SJSA1 (cell line): ENCODE measurements at regions not wholly inside any gene's neighbourhood (a gene's known extent, or its start where the extent isn't known, plus 50 kb on each side); places are given as distances from the start of the nearest gene placed in this dataset.
"Not testable (repeated sequence)": the region's sequence is repeated elsewhere in the genome, so short reads cannot be mapped to it uniquely, and the experiment has no call there.

Experiments used
- DNase-seq, 2 experiments: peaks; one replicate each; pipeline ENCODE4 v3.0.0-alpha.2; 2015 to 2020; ENCODE audit warnings: low spot score in 2 of 2, low read depth in 1 of 2
- H3K27ac ChIP-seq: fragments of 250-450 bp; sonication (Bioruptor Pico); 2 replicates; pipeline ENCODE4 v1.5.1; 2020; ENCODE audit warnings: mild to moderate bottlenecking, moderate library complexity
- H3K27me3 ChIP-seq: fragments of 250-450 bp; sonication (Bioruptor Pico); replicated peaks from 2 replicates; pipeline ENCODE4 v1.5.1; 2020; ENCODE audit warnings: mild to moderate bottlenecking, moderate library complexity
- H3K36me3 ChIP-seq: fragments of 250-450 bp; sonication (Bioruptor Pico); 2 replicates; pipeline ENCODE4 v1.5.1; 2020; ENCODE audit warnings: mild to moderate bottlenecking
- H3K4me1 ChIP-seq: fragments of 250-450 bp; sonication (Bioruptor Pico); replicated peaks from 2 replicates; pipeline ENCODE4 v1.6.1; 2021; ENCODE audit warnings: mild to moderate bottlenecking
- H3K4me3 ChIP-seq: fragments of 250-450 bp; sonication (Bioruptor Pico); 2 replicates; pipeline ENCODE4 v1.5.1; 2020; ENCODE audit warnings: mild to moderate bottlenecking
- H3K9me3 ChIP-seq: fragments of 250-450 bp; sonication (Bioruptor Pico); replicated peaks from 2 replicates; pipeline ENCODE4 v1.5.1; 2020; ENCODE audit warnings: mild to moderate bottlenecking

DNA sequence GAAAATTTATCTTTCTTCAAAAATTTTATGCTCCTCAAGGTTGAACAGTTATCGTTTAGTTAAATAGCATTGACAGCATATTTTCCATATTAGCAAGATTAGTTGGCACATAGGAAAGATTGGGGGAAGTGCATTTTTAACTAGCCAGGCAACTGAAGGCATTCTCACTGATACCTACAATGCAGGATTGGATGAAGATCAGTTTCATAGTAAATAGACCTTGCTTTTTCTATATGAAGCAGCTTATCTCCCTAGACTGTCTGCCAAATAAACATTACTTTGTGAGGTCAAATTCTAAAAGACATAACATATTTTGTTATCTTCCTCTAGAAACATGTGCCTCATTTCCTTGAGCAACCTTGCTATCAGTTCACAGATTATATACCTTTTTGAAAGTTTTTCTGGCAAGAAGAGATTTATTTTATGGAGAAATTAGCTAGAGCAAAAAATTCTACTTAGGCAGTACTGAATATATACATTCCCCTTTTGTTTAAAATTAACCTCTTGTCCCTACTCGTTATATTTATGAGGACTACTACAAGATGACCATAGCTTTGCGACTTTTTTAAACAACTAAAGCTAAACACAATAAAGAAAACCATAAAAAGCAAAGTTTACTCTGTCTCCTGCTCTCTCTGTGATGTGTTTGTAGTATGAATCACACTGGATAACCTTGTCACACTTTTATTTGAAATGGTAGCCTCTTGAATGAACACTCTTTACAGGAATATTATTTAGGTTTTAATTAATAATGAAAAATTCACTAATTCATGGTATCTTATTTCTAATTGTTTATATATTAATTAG lies 654.9 kb upstream of the TBL1XR1 start:
- Histone ChIP-seq H3K4me1 (peaks cover 6% of the 10 kb centered on the region), H3K36me3 (no peaks in the 10 kb centered on the region), H3K27me3 (no peaks in the 10 kb centered on the region), H3K27ac (no peak overlapping the region), H3K4me3 (no peak overlapping the region), H3K9me3 (no peaks in the 10 kb centered on the region)
- peak in 1 of 2 experiments; percentile 18 for DNase-seq

GRCh38 chr3:177855021-177855420 lies 657.7 kb upstream of the TBL1XR1 start:
- Histone ChIP-seq H3K27ac (no peak overlapping the region), H3K4me1 (peaks cover 6% of the 10 kb centered on the region), H3K36me3 (no peaks in the 10 kb centered on the region), H3K4me3 (no peak overlapping the region), H3K9me3 (no peaks in the 10 kb centered on the region), H3K27me3 (no peaks in the 10 kb centered on the region)
- DNase-seq: no peak

DNA sequence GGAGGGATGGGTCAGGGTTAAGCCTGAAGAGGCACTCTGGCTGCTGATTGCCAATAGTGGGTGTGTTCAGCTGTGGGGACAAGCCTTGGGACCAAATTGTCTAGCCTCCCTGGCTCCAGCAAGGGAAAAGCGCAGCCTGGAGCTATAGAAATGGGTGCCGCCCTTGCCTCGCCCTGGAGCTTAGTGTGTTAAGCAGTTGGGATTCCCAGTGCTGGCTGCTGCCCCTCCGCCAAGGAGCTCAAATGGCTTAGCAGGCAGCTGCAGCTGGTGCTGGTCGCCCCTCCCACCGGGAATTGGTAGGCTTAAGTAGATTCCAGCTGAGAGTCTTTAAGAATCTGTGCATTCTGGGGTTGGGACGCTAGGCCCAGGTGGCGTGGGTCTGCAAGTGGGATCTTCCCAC lies 662.9 kb upstream of the TBL1XR1 start:
- Histone ChIP-seq H3K9me3 (no peaks in the 10 kb centered on the region), H3K27me3 (no peaks in the 10 kb centered on the region), H3K4me1 (no peaks in the 10 kb centered on the region), H3K36me3 (no peaks in the 10 kb centered on the region), H3K27ac (no peak overlapping the region), H3K4me3 (no peak overlapping the region)
- no peak for DNase-seq

- Histone ChIP-seq H3K27me3 (no peaks in the 10 kb centered on the region), H3K27ac (no peak overlapping the region), H3K4me3 (no peak overlapping the region), H3K36me3 (no peaks in the 10 kb centered on the region), H3K9me3 (no peaks in the 10 kb centered on the region), H3K4me1 (no peaks in the 10 kb centered on the region)
- DNase-seq: no peak
Observed at GRCh38 chr3:177862962-177863491, 665.7 kb upstream of the TBL1XR1 start.

GRCh38 chr3:177871267-177871666 lies 665.0 kb upstream of the KCNMB2 start:
- H3K27me3 ChIP-seq, H3K4me3 ChIP-seq, H3K27ac ChIP-seq, DNase-seq, H3K4me1 ChIP-seq, H3K9me3 ChIP-seq, H3K36me3 ChIP-seq: not testable (repeated sequence)

GRCh38 chr3:177878192-177878591 lies 658.0 kb upstream of the KCNMB2 start:
- Histone ChIP-seq H3K36me3 (no peaks in the 10 kb centered on the region), H3K27me3 (no peaks in the 10 kb centered on the region), H3K9me3 (no peaks in the 10 kb centered on the region), H3K4me3 (no peak overlapping the region), H3K4me1 (no peaks in the 10 kb centered on the region; the same call in 1 of the 2 replicates), H3K27ac (no peak overlapping the region)
- no peak for DNase-seq

DNA sequence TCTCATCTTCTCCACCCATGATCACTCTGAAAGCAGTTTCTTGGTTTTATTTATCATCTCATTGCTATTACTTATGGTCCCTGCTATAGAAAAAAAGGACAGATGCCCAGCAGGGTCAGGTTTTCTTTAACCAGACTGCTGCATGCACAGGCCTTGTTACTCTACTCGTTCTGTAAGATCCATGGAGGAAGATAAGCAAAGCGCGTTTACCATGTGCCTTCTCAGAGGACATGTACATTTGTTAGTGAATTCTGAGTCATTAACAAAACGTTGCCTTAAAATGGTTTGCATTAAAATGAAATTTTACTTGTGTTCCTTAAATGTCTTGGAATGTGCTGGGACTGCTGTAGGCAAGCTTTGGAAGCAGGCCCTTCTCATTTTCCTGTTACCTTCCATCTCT lies 657.3 kb upstream of the KCNMB2 start:
- Histone ChIP-seq H3K4me3 (no peak overlapping the region), H3K9me3 (no peaks in the 10 kb centered on the region), H3K36me3 (no peaks in the 10 kb centered on the region), H3K4me1 (no peaks in the 10 kb centered on the region; the same call in 1 of the 2 replicates), H3K27me3 (no peaks in the 10 kb centered on the region), H3K27ac (no peak overlapping the region)
- no peak for DNase-seq

- H3K27me3 ChIP-seq: no peaks in the 10 kb centered on the region
- no peaks in the 10 kb centered on the region for H3K36me3 ChIP-seq
- H3K4me3 ChIP-seq: no peak overlapping the region
- H3K4me1 ChIP-seq: no peaks in the 10 kb centered on the region
- no peak overlapping the region for H3K27ac ChIP-seq
- H3K9me3 ChIP-seq: no peaks in the 10 kb centered on the region
- no peak for DNase-seq
Observed at GRCh38 chr3:177881351-177881750, 654.9 kb upstream of the KCNMB2 start.

DNA sequence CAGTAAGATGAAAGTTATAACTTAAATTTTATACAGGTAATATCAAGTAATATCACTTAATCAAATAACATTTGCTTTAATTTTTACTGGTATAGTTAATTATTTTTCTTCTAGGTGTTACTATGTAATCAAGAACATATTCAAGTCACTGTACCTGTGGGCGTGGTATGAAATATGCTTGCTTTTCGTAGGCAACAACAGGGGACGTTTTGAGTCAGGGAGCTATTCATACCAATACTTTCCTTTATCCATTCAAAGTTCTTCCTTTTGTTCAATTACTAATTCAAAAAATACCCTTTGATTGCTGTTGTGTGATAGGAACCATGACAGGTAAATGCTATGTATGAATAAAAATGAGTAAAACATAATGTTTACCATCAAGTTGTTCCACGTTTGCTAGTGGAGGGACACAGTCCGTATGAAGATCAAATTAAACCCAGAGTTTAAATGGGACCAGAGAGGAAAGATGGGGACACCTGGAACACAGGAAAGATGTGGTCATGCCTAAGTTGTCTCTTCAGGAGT lies 654.0 kb upstream of the KCNMB2 start:
- Histone ChIP-seq H3K27me3 (no peaks in the 10 kb centered on the region), H3K9me3 (no peaks in the 10 kb centered on the region), H3K4me3 (no peak overlapping the region), H3K4me1 (no peaks in the 10 kb centered on the region), H3K27ac (no peak overlapping the region), H3K36me3 (no peaks in the 10 kb centered on the region)
- DNase-seq: no peak

- H3K36me3 ChIP-seq: no peaks in the 10 kb centered on the region
- no peaks in the 10 kb centered on the region for H3K9me3 ChIP-seq
Observed at GRCh38 chr3:177883091-177883490, 653.1 kb upstream of the KCNMB2 start.

DNA sequence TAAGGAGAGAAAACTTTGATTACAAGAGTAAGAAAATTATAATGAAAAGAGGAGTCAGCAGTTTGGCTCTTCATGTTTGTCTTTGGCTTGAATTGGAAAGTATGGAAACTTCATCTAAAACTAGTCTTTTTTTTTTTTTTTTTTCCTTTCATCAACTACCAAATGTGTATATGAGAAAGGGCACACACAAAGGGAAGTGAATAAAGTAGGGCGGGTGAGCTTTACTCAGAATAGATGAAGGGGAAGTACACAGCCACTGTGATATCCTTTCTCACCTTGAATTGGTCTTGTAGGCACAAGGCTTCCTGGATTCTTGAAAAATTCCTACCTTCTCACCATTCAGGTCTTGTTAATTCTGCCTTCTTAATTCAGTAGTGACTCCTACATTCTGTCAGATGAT lies 652.3 kb upstream of the KCNMB2 start:
- H3K27ac ChIP-seq: no peak overlapping the region
- no peak overlapping the region for H3K4me3 ChIP-seq
- H3K4me1 ChIP-seq: no peaks in the 10 kb centered on the region

More at GRCh38 chr3:177883091-177883490, 653.1 kb upstream of the KCNMB2 start:
- H3K4me3 ChIP-seq: no peak overlapping the region
- no peak overlapping the region for H3K27ac ChIP-seq
- H3K4me1 ChIP-seq: no peaks in the 10 kb centered on the region
- DNase-seq: no peak
- H3K27me3 ChIP-seq: no peaks in the 10 kb centered on the region

DNA sequence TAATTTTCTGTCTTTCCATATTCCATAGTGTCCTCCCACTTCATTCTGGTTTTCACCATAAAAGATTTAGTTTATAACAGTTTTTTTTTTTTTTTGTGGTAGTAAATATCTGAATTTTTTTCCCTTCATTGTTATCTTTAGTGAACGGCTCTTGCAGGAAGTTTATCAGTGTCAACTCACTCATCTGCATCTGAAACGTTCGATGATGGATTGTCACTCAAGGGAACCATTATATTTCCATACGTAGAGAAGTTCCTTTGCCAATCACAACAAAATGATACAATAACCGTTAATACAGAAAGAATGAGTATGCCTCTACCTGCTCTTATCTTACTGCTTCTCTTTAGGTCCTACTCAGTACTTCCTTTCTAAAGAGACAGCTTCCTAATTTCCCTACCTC lies 651.2 kb upstream of the KCNMB2 start:
- no peaks in the 10 kb centered on the region for H3K4me1 ChIP-seq
- no peak for DNase-seq
- no peak overlapping the region for H3K4me3 ChIP-seq
- H3K9me3 ChIP-seq: no peaks in the 10 kb centered on the region
- H3K27ac ChIP-seq: no peak overlapping the region
- no peaks in the 10 kb centered on the region for H3K36me3 ChIP-seq
- no peaks in the 10 kb centered on the region for H3K27me3 ChIP-seq

More for the DNA sequence above, 652.3 kb upstream of the KCNMB2 start:
- H3K36me3 ChIP-seq: no peaks in the 10 kb centered on the region
- H3K9me3 ChIP-seq: no peaks in the 10 kb centered on the region
- DNase-seq: no peak
- no peaks in the 10 kb centered on the region for H3K27me3 ChIP-seq

DNA sequence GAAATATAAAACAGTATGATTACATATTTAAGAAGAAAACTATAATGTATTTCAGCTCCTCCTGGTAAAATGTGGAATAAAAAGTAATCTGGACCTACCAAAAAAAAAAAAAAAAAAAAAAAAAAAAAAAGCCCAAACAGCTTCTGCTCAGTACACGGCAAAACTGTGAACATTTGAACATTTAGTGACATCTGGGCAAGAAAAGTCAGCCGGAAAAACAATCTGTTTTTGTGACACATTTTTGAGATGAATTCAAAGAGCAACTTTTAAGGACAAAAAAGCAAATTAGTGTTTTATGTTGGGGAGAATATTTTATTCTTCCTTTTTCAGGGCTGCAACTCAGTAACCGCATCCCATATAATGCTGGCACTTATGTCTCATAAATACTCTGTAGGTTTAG lies 649.7 kb upstream of the KCNMB2 start:
- Histone ChIP-seq H3K27me3 (no peaks in the 10 kb centered on the region), H3K36me3 (no peaks in the 10 kb centered on the region), H3K27ac (no peak overlapping the region), H3K4me1 (no peaks in the 10 kb centered on the region), H3K4me3 (no peak overlapping the region), H3K9me3 (no peaks in the 10 kb centered on the region)
- DNase-seq: no peak

DNA sequence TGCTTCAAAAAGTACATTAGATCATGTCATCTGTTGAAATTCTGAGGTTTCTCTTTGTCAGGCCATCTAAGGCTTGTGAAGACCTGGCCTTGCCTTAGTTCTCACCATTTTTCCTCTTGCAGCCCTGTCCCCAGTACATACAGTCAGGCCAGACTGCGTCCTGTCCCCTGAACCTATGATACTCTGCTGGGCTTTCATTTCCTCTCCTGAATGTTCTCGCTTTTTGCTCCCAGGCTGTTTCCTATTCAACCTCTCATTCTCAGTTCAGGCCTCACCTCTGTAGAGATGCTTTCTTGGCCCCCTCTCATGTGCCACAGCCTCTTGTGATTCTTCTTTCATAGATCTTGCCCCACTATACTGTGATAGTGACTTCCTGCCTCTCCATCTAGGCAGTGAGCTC lies 648.8 kb upstream of the KCNMB2 start:
- Histone ChIP-seq H3K27me3 (no peaks in the 10 kb centered on the region), H3K4me1 (no peaks in the 10 kb centered on the region), H3K36me3 (no peaks in the 10 kb centered on the region), H3K27ac (no peak overlapping the region), H3K9me3 (no peaks in the 10 kb centered on the region), H3K4me3 (no peak overlapping the region)
- no peak for DNase-seq
